SU-DHL-6 (cell line): ENCODE measurements at regions not wholly inside any gene's neighbourhood (a gene's known extent, or its start where the extent isn't known, plus 50 kb on each side); places are given as distances from the start of the nearest gene placed in this dataset.

Experiments
- H2AFZ ChIP-seq: fragments of 200-600 bp; sonication (generic); 2 replicates; pipeline ENCODE4 v1.6.1; 2014; ENCODE audit warnings: low read depth, mild to moderate bottlenecking, moderate library complexity, mixed read lengths, antibody characterized with exemption, low read length; ENCODE audit not compliant: severe bottlenecking
- H3F3A ChIP-seq: fragments of 200-600 bp; shearing (Covaris generic); 2 replicates; pipeline ENCODE4 v1.6.0; 2016; ENCODE audit warnings: antibody characterized with exemption, mild to moderate bottlenecking; ENCODE audit not compliant: insufficient read depth
- H3K27ac ChIP-seq: fragments of 200-600 bp; sonication (generic); 2 replicates; pipeline ENCODE4 v1.5.1; 2016; ENCODE audit warnings: low read depth, mild to moderate bottlenecking, low read length, moderate library complexity, mixed read lengths
- H3K27me3 ChIP-seq: fragments of 200-600 bp; sonication (generic), shearing (Covaris generic); 2 replicates; pipeline ENCODE4 v1.6.0; 2014; ENCODE audit warnings: mild to moderate bottlenecking, low read length
- H3K36me3 ChIP-seq: fragments of 200-600 bp; sonication (generic); 2 replicates; pipeline ENCODE4 v1.6.1; 2014; ENCODE audit warnings: mild to moderate bottlenecking, low read length, mixed read lengths
- H3K4me2 ChIP-seq: fragments of 300-600, 200-600 bp; shearing (Covaris generic), sonication (generic); 2 replicates; pipeline ENCODE4 v1.6.0; 2014; ENCODE audit warnings: low read length, low read depth, mild to moderate bottlenecking; ENCODE audit not compliant: poor library complexity, severe bottlenecking
- H3K4me3 ChIP-seq: fragments of 200-600 bp; sonication (generic); 2 replicates; pipeline ENCODE4 v1.5.1; 2014; ENCODE audit warnings: antibody characterized with exemption, low read length, mild to moderate bottlenecking, mixed read lengths; ENCODE audit not compliant: insufficient read depth, poor library complexity, severe bottlenecking
- H3K79me2 ChIP-seq: fragments of 200-600 bp; sonication (generic); 2 replicates; pipeline ENCODE4 v1.6.1; 2014; ENCODE audit warnings: mild to moderate bottlenecking, low read length, moderate library complexity; ENCODE audit not compliant: insufficient read depth
- H3K9ac ChIP-seq: fragments of 200-600 bp; sonication (generic); 2 replicates; pipeline ENCODE4 v1.7.0; 2014; ENCODE audit warnings: mild to moderate bottlenecking, low read length
- H3K9me2 ChIP-seq: fragments of 200-600 bp; sonication (generic); replicated peaks from 2 replicates; pipeline ENCODE4 v1.6.1; 2014; ENCODE audit warnings: low read length; ENCODE audit not compliant: insufficient read depth
- H3K9me3 ChIP-seq: fragments of 200-600 bp; sonication (generic); 2 replicates; pipeline ENCODE4 v1.6.1; 2014; ENCODE audit warnings: low read length, mixed read lengths; ENCODE audit not compliant: insufficient read depth
- H4K20me1 ChIP-seq: fragments of 200-600 bp; sonication (generic); 2 replicates; pipeline ENCODE4 v1.6.1; 2014; ENCODE audit warnings: low read depth, mild to moderate bottlenecking, antibody characterized with exemption, low read length, moderate library complexity, mixed read lengths
- CTCF ChIP-seq: fragments of 200-600 bp; sonication (generic); IDR thresholded peaks from one replicate; pipeline ENCODE4 v1.5.1; 2017; ENCODE audit warnings: antibody characterized with exemption, mild to moderate bottlenecking, low read length, moderate library complexity; ENCODE audit not compliant: insufficient read depth, poor library complexity, severe bottlenecking
- EZH2phosphoT487 ChIP-seq: fragments of 200-600 bp; sonication (generic), shearing (Covaris generic); conservative IDR thresholded peaks from 2 replicates; pipeline ENCODE4 v1.6.1; 2018; ENCODE audit warnings: mild to moderate bottlenecking, antibody characterized with exemption, low read length, moderate library complexity, mixed read lengths

GRCh38 chr19:29442094-29442493 lies 83.7 kb upstream of the VSTM2B start:
- TF ChIP-seq CTCF: no peak
- no peak for TF ChIP-seq EZH2phosphoT487
- Histone ChIP-seq H4K20me1 (no peaks in the 10 kb centered on the region), H3K36me3 (no peaks in the 10 kb centered on the region), H3K27me3 (no peaks in the 10 kb centered on the region), H3K4me3 (no peak overlapping the region), H3K79me2 (no peaks in the 10 kb centered on the region), H3K9me2 (no peaks in the 10 kb centered on the region), H3K4me2 (no peak overlapping the region), H3K27ac (no peak overlapping the region), H2AFZ (no peak overlapping the region), H3F3A (no peaks in the 10 kb centered on the region), H3K9ac (no peak overlapping the region), H3K9me3 (no peaks in the 10 kb centered on the region)

GRCh38 chr19:29442910-29443309 lies 82.9 kb upstream of the VSTM2B start:
- Histone ChIP-seq H3K79me2 (no peaks in the 10 kb centered on the region), H3K27me3 (no peaks in the 10 kb centered on the region)
- no peak for TF ChIP-seq CTCF
- no peak for TF ChIP-seq EZH2phosphoT487

GRCh38 chr19:29445246-29445645 lies 80.5 kb upstream of the VSTM2B start:
- H3K9me3 ChIP-seq: no peaks in the 10 kb centered on the region
- H3K4me2 ChIP-seq: no peak overlapping the region
- H3F3A ChIP-seq: no peaks in the 10 kb centered on the region
- H3K27ac ChIP-seq: no peak overlapping the region
- no peak overlapping the region for H3K4me3 ChIP-seq
- no peaks in the 10 kb centered on the region for H3K79me2 ChIP-seq
- no peaks in the 10 kb centered on the region for H4K20me1 ChIP-seq
- no peak for TF ChIP-seq EZH2phosphoT487
- TF ChIP-seq CTCF: no peak
- no peak overlapping the region for H2AFZ ChIP-seq
- no peak overlapping the region for H3K9ac ChIP-seq
- no peaks in the 10 kb centered on the region for H3K9me2 ChIP-seq
- H3K27me3 ChIP-seq: no peaks in the 10 kb centered on the region
- H3K36me3 ChIP-seq: no peaks in the 10 kb centered on the region

More at GRCh38 chr19:29442910-29443309, 82.9 kb upstream of the VSTM2B start:
- Histone ChIP-seq H3K27ac (no peak overlapping the region), H3K9me3 (no peaks in the 10 kb centered on the region), H3K4me3 (no peak overlapping the region), H3F3A (no peaks in the 10 kb centered on the region), H3K4me2 (no peak overlapping the region), H3K9me2 (no peaks in the 10 kb centered on the region), H3K9ac (no peak overlapping the region), H2AFZ (no peak overlapping the region), H4K20me1 (no peaks in the 10 kb centered on the region), H3K36me3 (no peaks in the 10 kb centered on the region)
